HTR-8/SVneo (cell line): ENCODE measurements at regions not wholly inside any gene's neighbourhood (a gene's known extent, or its start where the extent isn't known, plus 50 kb on each side); places are given as distances from the start of the nearest gene placed in this dataset.

Experiments used
- DNase-seq: peaks from one replicate; pipeline ENCODE4 v3.0.0; 2011; ENCODE audit warnings: low spot score, mixed read lengths; ENCODE audit not compliant: insufficient read length
- FAIRE-seq: peaks from 2 replicates; lab custom pipeline; 2011; peaks lifted over from hg19 to GRCh38; lab: Jason Lieb, UNC

DNA sequence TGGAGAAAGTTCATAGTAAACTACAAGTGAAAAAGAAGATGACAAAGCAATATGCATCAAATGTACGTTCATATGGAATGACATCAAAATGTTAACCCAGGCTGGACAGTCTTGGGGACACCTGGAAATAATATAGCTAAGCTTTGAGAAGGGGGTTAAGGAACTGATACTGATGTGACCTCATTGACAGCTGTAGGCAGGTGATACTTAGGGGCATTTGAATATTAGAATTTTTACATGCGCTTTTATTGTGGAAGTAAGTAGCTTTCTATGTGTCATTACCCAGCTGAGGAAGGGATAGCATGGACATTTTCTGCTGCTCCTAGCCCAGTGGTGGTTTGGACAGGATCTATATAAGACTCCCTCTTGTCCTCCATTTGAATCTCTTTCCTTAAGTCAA, 299.7 kb downstream of the CWC27 start:
- DNase-seq (no peak), FAIRE-seq (no peak)

DNA sequence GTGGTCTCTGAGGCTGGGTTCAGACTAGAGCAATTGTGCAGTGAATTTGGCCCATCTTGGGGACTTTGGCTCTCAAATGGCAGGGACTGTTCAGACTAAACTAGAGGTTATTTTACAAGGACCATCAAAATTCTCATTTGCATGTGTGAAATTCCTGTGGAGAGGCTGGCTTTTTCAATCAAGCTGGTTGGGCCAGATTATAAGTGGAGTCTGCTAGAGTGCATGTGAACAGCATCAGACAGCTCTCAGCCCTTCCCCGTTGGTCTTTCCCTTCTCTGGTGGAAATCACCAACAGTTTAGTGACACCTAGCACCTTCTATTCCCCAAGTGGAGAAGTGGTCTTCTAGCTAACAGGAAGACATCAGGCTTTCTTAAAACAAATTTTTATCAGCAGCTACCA, 301.3 kb downstream of the CWC27 start:
- DNase-seq, result no peak
- no peak for FAIRE-seq

DNA sequence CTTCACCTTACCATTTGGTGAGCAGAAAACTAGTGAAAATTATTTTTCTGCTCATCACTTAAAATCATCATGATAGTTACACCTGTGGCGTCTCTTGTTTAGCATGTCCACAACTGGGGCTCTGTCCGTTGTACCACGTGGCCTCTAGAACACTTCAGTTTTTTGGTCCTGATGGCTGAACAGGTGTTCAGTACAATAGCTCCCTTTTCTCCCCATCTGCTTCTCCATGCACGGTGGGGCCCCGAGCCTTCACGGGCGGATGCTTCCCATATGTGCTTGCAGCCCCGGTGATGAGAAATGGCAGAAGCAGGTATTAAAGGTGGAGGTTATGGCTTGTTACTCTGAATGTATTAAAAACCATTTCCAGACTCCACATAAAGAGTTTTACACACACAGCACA, 304.1 kb downstream of the CWC27 start:
- DNase-seq, result no peak
- FAIRE-seq, result no peak

DNA sequence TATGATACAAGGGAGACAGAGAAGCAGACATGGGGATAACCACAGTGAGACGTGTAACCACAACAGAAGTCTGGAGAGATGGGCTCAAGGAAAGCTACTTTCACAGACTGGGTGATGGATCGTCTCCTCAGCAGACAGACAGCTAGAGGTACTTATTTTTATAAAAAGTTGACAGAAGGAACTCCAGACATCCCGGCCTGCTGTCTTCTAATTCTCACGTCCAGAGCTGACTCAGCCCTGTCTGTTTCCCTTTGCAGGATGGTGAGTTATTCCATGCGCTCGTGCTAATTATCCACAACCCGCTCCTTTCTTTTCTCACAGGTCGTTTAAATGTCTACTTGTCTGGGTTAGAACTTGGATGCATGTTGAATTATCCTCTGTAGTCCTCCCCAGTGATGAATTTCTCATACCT, 304.5 kb downstream of the CWC27 start:
- FAIRE-seq (no peak), DNase-seq (no peak)

DNA sequence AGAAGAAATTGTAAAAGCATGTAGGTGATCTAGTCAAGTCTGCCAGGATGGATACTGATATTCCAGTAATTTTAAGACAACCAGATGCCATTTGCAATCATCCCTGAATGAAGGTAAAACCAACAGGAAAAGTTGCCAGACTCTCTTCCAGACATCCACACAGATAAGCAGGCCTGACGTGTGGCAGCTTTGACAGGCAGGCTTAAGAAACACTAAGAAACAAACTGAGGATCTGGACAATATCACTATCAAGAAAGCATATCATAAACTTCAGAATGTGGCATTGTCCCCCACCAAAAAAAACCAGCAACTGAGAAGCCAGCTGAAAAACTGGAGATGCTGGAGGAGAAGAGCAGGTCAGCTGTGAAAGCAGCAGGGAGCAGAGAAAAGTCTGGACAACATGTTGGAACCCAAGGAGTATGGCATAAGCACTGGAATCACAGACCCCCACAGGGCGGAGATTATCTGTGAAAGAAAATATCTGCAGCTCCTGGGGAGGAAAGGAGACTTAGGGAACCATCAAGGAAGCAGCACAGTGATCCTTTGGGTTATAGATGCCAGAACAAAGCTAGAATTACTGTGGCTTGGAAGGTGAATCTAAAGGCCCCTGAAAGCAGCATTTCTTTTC, 307.0 kb downstream of the CWC27 start:
- FAIRE-seq (no peak), DNase-seq (no peak)

DNA sequence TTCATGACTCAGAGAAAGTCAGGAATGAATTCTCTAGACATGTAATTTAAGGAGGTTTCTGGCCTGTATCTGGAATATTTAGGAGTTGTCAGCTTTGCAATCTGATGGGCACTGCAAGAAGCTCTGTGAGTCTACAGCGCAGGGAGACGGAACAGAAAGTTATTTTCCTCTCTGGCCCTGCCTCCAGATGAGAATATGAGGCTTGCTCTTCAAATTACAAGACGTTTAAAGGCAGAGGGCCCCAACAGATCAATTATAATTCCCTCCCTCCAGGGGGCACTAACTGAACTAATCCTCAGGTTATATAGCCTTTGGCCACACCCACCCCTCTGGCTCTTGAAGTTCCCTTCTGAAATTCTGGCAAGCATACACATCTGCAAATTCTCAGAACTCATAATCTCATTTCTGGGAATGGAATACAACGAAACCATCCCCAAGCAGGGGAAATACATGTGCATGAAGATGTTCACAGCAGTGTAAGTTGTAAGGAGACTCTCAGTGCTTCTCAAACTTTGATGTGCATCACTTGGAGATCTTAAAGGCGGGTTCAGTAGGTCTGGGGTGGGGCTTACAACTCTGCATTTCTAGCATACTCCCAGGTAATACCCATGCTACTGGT, 307.6 kb downstream of the CWC27 start:
- FAIRE-seq, result no peak
- peak; percentile 49 for DNase-seq

DNA sequence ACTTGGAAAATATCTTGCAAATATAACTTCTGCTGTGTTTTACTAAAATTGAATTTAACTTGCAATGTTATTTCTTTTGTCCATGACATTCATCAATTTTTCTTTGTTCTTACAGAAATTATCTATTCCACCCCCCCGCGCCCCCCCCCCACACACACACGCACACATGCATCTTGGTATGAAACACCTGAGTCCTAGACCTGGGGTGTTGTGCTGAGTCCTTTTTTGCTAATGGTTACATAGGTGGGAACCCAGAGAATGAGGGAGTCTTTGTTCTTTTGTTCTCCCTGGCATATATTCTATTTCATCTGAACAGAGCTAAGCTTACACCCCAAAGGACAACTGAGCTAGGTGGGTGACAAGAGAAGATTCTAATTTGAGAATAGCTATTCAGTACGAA, 308.9 kb downstream of the CWC27 start:
- FAIRE-seq (no peak), DNase-seq (no peak)

DNA sequence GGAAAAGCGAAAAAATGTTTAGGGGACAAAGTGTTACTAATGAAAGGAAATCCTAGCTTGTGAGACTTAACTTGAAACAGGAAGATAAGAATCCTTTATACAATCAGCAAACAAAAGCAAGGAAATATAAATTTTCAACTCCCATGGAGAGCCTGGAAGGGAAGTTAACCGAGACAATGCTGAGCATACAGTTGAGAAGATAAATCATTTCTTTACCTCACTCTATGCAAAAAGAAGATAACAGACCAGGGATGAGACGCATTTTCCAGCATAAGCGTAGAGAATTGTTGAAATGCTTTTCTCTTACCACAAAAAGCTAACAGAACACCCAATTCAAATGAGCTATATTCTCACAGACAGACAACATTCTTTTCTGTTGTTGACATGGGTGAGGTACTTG, 309.6 kb downstream of the CWC27 start:
- no peak for FAIRE-seq
- DNase-seq, result no peak

DNA sequence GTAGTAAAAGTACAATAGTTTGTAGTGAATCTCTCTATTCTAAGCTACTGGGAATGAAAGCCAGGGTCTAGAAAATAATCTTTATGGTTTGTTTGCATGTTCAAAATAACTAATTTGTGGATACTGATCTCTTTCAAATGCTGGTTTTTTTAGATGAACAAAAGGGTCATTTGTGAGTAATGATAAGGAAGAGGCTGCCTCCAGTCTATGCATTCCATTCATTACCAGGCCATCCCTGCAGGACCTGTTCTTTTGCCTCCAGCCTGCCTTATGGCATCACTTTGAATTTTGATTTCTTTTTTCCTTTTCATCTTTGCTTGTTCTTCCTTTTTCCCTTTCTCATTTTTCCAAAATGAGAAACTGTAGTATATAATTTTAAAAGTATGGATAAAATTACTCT, 312.3 kb downstream of the CWC27 start:
- DNase-seq (no peak), FAIRE-seq (no peak)

DNA sequence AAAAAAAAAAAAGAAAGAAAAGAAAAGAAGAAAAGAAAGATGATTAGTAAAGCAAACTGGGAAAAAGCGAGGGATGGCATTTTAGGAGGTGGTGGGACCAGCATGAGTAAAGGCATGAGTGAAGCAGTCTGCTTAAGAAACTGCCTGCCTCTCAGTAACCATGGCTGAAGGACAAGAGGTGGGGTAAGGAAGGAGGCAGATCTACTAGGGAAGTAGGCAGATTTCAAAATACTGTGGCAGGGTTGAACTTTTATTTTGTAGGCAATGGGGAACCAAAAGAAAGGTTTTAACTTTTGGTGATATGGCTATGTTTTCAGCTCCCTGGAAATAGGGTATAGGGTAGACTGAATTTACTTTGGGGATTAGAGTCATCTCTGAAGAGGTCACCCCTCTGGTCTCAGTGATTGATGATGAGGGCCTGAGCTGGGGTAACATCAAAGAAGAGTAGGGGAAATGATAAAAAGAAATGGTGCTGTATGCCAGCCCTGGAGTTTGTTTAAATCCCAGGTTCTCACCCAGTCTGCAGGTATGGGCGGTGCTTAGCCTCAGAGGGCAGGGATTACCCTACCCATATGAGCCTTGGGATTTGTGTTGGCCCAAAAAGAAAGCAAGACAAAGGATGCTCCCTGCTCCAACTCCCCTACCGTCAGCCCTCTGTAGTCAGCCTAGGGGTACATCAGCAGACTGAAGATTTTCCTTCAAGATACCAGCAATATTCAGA, 316.2 kb downstream of the CWC27 start:
- FAIRE-seq (no peak), DNase-seq (no peak)

DNA sequence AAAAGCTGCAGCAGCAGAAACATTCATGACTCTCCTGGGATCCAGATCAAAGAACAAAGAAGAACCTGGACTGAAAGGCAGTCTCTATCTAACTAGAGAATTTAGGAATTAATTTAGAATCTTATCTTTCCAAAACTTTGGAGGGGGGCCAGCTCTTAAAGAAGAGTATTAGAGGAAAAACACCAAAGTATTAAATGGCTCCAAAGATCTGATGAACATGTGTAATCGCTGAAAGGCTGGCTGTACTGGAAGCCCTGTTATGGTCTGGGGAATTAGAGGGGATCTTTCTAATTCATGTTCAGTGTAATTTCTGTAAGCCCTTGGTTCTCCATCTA, 316.8 kb downstream of the CWC27 start:
- FAIRE-seq, result no peak
- no peak for DNase-seq

DNA sequence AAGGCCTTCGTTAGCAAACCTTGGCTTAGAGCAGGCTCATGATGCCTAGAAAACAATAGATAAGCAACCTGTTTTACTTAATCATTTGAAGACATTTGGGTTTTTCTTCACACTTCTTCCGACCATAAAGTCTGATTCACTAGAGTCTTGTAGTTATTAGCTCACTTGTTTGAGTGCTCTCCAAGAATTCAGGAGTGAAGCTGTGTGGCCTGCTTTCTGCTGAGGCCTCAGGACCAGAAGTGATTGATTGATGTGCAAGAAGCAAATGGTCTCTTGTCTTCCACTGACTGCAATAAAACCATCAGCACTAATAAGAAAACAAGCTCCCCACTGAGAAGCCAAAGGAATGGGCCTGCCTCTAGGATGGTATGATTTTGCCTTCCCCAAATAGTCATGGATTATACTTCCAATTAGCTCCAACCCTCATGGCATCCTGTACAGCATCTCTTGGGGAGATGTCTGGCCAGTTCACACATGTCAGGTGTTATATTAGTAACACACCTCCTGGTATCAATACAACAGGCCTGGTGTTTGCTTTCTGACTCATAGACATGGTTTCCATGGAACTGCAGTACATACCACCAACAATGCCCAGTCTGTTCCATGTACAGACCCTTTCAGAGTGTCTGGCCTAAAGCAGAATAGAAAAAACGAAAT, 317.6 kb downstream of the CWC27 start:
- FAIRE-seq (no peak), DNase-seq (no peak)

DNA sequence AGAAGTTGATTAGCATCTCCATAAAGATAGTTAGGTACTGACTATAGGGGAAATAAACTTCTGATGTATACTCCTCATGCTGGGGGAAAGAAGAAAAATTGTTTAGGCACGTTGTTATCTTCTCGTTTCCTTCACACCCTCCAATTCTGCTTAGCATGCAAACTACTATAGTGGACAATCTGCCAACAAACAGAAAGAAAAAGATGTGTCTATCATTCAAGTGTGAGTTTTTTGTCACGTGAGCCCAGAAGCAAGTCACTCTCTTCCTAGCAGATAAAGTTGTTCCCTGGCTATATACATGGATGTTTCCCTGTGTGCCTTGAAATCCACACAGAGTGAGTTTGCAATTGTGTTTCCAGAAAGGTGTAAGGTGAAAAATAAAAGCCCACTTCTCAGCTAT, 318.4 kb downstream of the CWC27 start:
- no peak for DNase-seq
- FAIRE-seq, result no peak

DNA sequence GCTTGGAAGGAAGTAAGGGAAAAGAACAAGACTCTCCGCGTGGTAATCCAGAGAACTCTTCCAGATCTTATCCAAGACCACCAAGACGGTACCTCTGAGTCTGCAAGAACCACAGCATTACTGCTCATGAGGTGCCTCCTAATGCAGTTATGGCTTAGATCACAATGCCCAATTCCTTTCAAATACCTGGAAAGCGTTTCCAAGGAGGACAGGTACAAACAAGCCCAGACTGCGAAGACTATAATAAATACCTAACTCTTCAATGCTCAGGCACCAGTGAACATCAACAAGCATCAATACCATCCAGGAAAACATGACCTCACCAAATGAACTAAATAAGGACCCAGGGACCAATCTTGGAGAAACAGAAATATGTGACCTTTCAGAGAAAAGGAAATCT, 325.5 kb downstream of the CWC27 start:
- DNase-seq (no peak), FAIRE-seq (no peak)

DNA sequence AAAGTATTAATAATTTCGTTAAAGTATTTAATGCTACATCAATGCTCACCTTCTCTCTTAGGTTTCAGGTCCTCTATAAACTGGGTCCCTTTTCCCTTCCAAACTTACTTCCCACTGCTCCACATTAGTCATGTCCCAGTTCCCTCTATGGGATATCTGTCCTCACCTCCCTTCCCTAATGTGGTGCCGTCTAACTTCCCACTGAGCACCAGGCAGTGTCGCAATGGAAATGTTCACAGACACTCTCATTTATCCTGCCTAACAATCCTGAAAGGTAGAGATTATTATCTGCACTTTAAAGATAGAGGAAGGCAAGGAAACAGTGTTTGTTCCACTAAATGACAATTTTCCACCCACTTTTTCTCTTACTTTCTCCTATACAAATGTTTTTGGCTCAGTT, 329.7 kb downstream of the CWC27 start:
- FAIRE-seq, result no peak
- no peak for DNase-seq
